GM23338 (cell line): ENCODE measurements at regions not wholly inside any gene's neighbourhood (a gene's known extent, or its start where the extent isn't known, plus 50 kb on each side); places are given as distances from the start of the nearest gene placed in this dataset.

Experiments
- ATAC-seq: fragments of 200-7000 bp; cut with Tn5 transposase; 3 replicates; pipeline ENCODE4 v1.9.1; 2020
- DNase-seq: peaks from one replicate; pipeline ENCODE4 v3.0.0-alpha.2; 2015; ENCODE audit warnings: low spot score
- H2AFZ ChIP-seq: fragments of 200-600 bp; sonication (generic); 2 replicates; pipeline ENCODE4 v1.8.0; 2016; ENCODE audit warnings: antibody characterized with exemption, mild to moderate bottlenecking, moderate library complexity
- H3F3A ChIP-seq: fragments of 200-600 bp; sonication (generic); replicated peaks from 2 replicates; pipeline ENCODE4 v1.8.0; 2017; ENCODE audit warnings: antibody characterized with exemption, mixed run types, low read depth
- H3K27ac ChIP-seq: fragments of 200-600 bp; sonication (generic); 2 replicates; pipeline ENCODE4 v1.6.1; 2016; ENCODE audit warnings: low read depth
- H3K27me3 ChIP-seq: fragments of 200-600 bp; sonication (generic); 2 replicates; pipeline ENCODE4 v1.8.0; 2016; ENCODE audit warnings: mild to moderate bottlenecking, mixed run types, moderate library complexity; ENCODE audit not compliant: insufficient read depth
- H3K36me3 ChIP-seq: fragments of 200-600 bp; sonication (generic); 2 replicates; pipeline ENCODE4 v1.8.0; 2016; ENCODE audit warnings: mild to moderate bottlenecking; ENCODE audit not compliant: insufficient read depth
- H3K4me1 ChIP-seq: fragments of 200-600 bp; sonication (generic); 2 replicates; pipeline ENCODE4 v1.8.0; 2016; ENCODE audit warnings: mild to moderate bottlenecking, moderate library complexity; ENCODE audit not compliant: insufficient read depth
- H3K4me2 ChIP-seq: fragments of 200-600 bp; sonication (generic); 2 replicates; pipeline ENCODE4 v1.7.1; 2017; ENCODE audit warnings: mixed run types
- H3K4me3 ChIP-seq: fragments of 200-600 bp; sonication (generic); 2 replicates; pipeline ENCODE4 v1.6.1; 2016; ENCODE audit warnings: mixed run types
- H3K79me2 ChIP-seq: fragments of 200-600 bp; sonication (generic); replicated peaks from 2 replicates; pipeline ENCODE4 v1.8.0; 2017; ENCODE audit warnings: mild to moderate bottlenecking; ENCODE audit not compliant: insufficient read depth
- H3K9me2 ChIP-seq: fragments of 200-600 bp; sonication (generic); 2 replicates; pipeline ENCODE4 v1.8.0; 2017; ENCODE audit not compliant: insufficient read depth
- H4K20me1 ChIP-seq: fragments of 200-600 bp; sonication (generic); replicated peaks from 2 replicates; pipeline ENCODE4 v1.8.0; 2017; ENCODE audit warnings: mild to moderate bottlenecking; ENCODE audit not compliant: insufficient read depth
- H3K27ac Mint-ChIP-seq: 2 replicates; pipeline ENCODE4 v1.8.0; 2020; ENCODE audit warnings: inconsistent platforms, mild to moderate bottlenecking, moderate library complexity, mixed read lengths
- H3K27me3 Mint-ChIP-seq: 3 replicates; pipeline ENCODE4 v1.8.0; 2022; ENCODE audit warnings: low read depth, mild to moderate bottlenecking, moderate library complexity, mixed read lengths, inconsistent platforms; ENCODE audit not compliant: insufficient read depth, poor library complexity
- H3K36me3 Mint-ChIP-seq: 3 replicates; pipeline ENCODE4 v1.8.0; 2021; ENCODE audit warnings: low read depth, mild to moderate bottlenecking, inconsistent platforms, moderate library complexity, mixed read lengths
- H3K4me1 Mint-ChIP-seq: 3 replicates; pipeline ENCODE4 v1.8.0; 2020; ENCODE audit warnings: mild to moderate bottlenecking, inconsistent platforms, mixed read lengths
- H3K4me3 Mint-ChIP-seq: 3 replicates; pipeline ENCODE4 v1.8.0; 2021; ENCODE audit warnings: moderate library complexity, mild to moderate bottlenecking, inconsistent platforms, mixed read lengths
- H3K9me3 Mint-ChIP-seq: 3 replicates; pipeline ENCODE4 v1.8.0; 2020; ENCODE audit warnings: moderate library complexity, mild to moderate bottlenecking, inconsistent platforms, mixed read lengths
- CREB1 ChIP-seq: fragments of 250-450 bp; sonication (Bioruptor Pico); IDR thresholded peaks from 2 replicates; pipeline ENCODE4 v1.5.0; 2020; ENCODE audit warnings: low read depth, mild to moderate bottlenecking, moderate library complexity
- EZH2 ChIP-seq: fragments of 200-600 bp; sonication (generic); IDR thresholded peaks from one replicate; pipeline ENCODE4 v1.8.0; 2017; ENCODE audit warnings: antibody characterized with exemption, mild to moderate bottlenecking, low read depth; ENCODE audit not compliant: unreplicated experiment
- EZH2phosphoT487 ChIP-seq: fragments of 200-600 bp; sonication (generic); IDR thresholded peaks from one replicate; pipeline ENCODE4 v1.8.1; 2018; ENCODE audit warnings: antibody characterized with exemption; ENCODE audit not compliant: unreplicated experiment
- JUNB ChIP-seq: IDR thresholded peaks from one replicate; pipeline ENCODE4 v1.6.1; 2016; ENCODE audit warnings: antibody characterized with exemption; ENCODE audit not compliant: unreplicated experiment
- NANOG ChIP-seq: IDR thresholded peaks from 2 replicates; pipeline ENCODE4 v1.6.1; 2016; ENCODE audit warnings: antibody characterized with exemption, borderline replicate concordance
- POLR2AphosphoS5 ChIP-seq: IDR thresholded peaks from 2 replicates; pipeline ENCODE4 v1.6.1; 2016; ENCODE audit warnings: antibody characterized with exemption, low read depth
- ZNF114 ChIP-seq: fragments of 250-450 bp; sonication (Bioruptor Pico); IDR thresholded peaks from 2 replicates; pipeline ENCODE4 v1.5.0; 2020; ENCODE audit warnings: mild to moderate bottlenecking, moderate library complexity
- ZNF331 ChIP-seq: fragments of 250-450 bp; sonication (Bioruptor Pico); IDR thresholded peaks from 2 replicates; pipeline ENCODE4 v1.5.0; 2020; ENCODE audit warnings: low read depth, mild to moderate bottlenecking, moderate library complexity
- TF ChIP-seq, protein P1 (sequence below): IDR thresholded peaks from 2 replicates; pipeline ENCODE4 v1.6.1; 2016; ENCODE audit warnings: antibody characterized with exemption
- TF ChIP-seq, protein P2 (sequence below), 2 experiments: fragments of 200-600 bp in 1 of 2; sonication (generic) in 1 of 2; conservative IDR thresholded peaks; 2 replicates each; pipeline versions ENCODE4 v1.5.1 to v1.6.1; 2016 to 2017; ENCODE audit warnings: antibody characterized with exemption in 2 of 2, low read depth in 2 of 2, mild to moderate bottlenecking in 2 of 2, moderate library complexity in 1 of 2
- TF ChIP-seq, protein P3 (sequence below): IDR thresholded peaks from one replicate; pipeline ENCODE4 v1.6.1; 2018; ENCODE audit warnings: antibody characterized with exemption; ENCODE audit not compliant: unreplicated experiment

DNA sequence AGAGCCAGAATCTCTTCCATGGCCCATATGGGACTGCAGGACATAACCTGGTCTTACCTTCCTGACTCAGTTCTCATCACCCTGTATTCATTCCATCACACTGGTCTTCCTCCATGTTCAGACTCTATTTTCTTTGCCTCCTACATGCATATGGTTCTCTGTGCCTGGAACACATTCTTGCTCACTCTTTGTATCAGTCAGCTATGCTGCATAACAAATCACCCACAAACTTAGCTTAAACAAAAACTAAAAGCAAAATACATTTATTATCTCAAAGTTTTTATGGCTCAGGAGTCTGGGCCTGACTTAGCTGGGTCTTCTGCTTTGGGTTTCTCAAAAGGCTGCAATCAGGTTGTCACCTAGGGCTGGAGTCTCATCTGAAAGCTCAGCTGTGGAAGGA, 712.6 kb upstream of the TBX3 start:
- Histone ChIP-seq H3K9me2 (0 out of 2 replicates have a peak, but pooled peaks cover 5% of the 10 kb centered on the region), H3F3A (no peaks in the 10 kb centered on the region), H3K27me3 (no peaks in the 10 kb centered on the region), H3K36me3 (no peaks in the 10 kb centered on the region; the same call in 1 of the 2 replicates), H3K79me2 (no peaks in the 10 kb centered on the region), H4K20me1 (no peaks in the 10 kb centered on the region), H3K27ac (no peak overlapping the region), H3K4me3 (no peak overlapping the region), H3K4me2 (no peak overlapping the region), H2AFZ (no peak overlapping the region), H3K4me1 (no peaks in the 10 kb centered on the region)
- H3K4me1 Mint-ChIP-seq: peaks cover 7% of the 10 kb centered on the region
- no peak overlapping the region for H3K27ac Mint-ChIP-seq
- no peak overlapping the region for H3K4me3 Mint-ChIP-seq
- peaks cover 17% of the 10 kb centered on the region; the same call in 2 of the 3 replicates for H3K9me3 Mint-ChIP-seq
- DNase-seq (no peak), ATAC-seq (no peak)
- H3K27me3 Mint-ChIP-seq: no peaks in the 10 kb centered on the region
- peaks cover 2% of the 10 kb centered on the region; the same call in 1 of the 3 replicates for H3K36me3 Mint-ChIP-seq
- TF ChIP-seq EZH2 (no peak), CREB1 (CRISPR knock-in tag) (no peak), POLR2AphosphoS5 (no peak)
- TF ChIP-seq, protein P1, sequence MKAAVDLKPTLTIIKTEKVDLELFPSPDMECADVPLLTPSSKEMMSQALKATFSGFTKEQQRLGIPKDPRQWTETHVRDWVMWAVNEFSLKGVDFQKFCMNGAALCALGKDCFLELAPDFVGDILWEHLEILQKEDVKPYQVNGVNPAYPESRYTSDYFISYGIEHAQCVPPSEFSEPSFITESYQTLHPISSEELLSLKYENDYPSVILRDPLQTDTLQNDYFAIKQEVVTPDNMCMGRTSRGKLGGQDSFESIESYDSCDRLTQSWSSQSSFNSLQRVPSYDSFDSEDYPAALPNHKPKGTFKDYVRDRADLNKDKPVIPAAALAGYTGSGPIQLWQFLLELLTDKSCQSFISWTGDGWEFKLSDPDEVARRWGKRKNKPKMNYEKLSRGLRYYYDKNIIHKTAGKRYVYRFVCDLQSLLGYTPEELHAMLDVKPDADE: no peak
- TF ChIP-seq, protein P2, sequence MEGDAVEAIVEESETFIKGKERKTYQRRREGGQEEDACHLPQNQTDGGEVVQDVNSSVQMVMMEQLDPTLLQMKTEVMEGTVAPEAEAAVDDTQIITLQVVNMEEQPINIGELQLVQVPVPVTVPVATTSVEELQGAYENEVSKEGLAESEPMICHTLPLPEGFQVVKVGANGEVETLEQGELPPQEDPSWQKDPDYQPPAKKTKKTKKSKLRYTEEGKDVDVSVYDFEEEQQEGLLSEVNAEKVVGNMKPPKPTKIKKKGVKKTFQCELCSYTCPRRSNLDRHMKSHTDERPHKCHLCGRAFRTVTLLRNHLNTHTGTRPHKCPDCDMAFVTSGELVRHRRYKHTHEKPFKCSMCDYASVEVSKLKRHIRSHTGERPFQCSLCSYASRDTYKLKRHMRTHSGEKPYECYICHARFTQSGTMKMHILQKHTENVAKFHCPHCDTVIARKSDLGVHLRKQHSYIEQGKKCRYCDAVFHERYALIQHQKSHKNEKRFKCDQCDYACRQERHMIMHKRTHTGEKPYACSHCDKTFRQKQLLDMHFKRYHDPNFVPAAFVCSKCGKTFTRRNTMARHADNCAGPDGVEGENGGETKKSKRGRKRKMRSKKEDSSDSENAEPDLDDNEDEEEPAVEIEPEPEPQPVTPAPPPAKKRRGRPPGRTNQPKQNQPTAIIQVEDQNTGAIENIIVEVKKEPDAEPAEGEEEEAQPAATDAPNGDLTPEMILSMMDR (conservative IDR thresholded peaks at IDR 0.05; ENCODE audit: low read depth in 2 of 2): no peak

DNA sequence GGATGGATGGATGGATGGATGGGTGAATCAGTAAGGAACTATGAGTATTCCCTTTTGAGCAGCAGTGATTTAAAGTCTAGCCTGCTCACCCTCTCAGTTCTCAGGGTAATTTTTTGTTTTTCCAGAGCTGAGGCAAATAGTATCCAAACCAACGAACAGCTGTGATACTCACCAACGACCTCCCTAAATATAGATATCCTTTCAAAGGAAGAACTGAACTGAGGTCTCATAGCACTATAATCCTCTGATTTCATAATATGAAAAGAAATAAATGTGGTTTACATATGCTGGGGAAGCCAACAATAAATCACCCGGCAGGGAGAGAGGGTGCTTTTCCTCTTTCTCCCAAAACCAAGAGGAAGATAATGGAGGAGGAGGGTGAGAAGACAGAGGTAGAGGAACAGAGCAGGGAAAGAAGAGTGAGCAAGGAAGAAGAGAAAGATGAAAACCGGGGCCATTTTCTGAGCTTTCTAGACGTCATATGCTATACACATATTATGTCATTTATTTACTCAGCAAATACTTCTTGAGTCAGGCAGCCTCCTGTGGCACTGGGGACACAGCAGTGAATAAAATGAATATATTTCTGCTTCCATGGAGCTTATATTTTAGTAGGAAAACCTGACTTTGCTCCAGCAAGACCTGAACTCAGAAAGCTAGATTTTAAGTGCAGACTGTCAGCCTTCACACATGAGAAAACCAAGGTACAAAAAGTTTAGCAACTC, 710.7 kb upstream of the TBX3 start:
- Histone ChIP-seq H3K9me2 (0 out of 2 replicates have a peak, but pooled peaks cover 5% of the 10 kb centered on the region), H3K27me3 (no peaks in the 10 kb centered on the region), H3K36me3 (no peaks in the 10 kb centered on the region; the same call in 1 of the 2 replicates), H3K79me2 (no peaks in the 10 kb centered on the region), H4K20me1 (no peaks in the 10 kb centered on the region), H3K27ac (no peak overlapping the region), H3F3A (no peaks in the 10 kb centered on the region), H2AFZ (no peak overlapping the region), H3K4me3 (no peak overlapping the region), H3K4me2 (no peak overlapping the region), H3K4me1 (no peaks in the 10 kb centered on the region)
- H3K27ac Mint-ChIP-seq: no peak overlapping the region
- peaks cover 7% of the 10 kb centered on the region for H3K4me1 Mint-ChIP-seq
- ATAC-seq (no peak), DNase-seq (no peak)
- H3K27me3 Mint-ChIP-seq: no peaks in the 10 kb centered on the region
- H3K4me3 Mint-ChIP-seq: no peak overlapping the region
- peaks cover 17% of the 10 kb centered on the region; the same call in 2 of the 3 replicates for H3K9me3 Mint-ChIP-seq
- peaks cover 2% of the 10 kb centered on the region; the same call in 2 of the 3 replicates for H3K36me3 Mint-ChIP-seq
- TF ChIP-seq, protein P3, sequence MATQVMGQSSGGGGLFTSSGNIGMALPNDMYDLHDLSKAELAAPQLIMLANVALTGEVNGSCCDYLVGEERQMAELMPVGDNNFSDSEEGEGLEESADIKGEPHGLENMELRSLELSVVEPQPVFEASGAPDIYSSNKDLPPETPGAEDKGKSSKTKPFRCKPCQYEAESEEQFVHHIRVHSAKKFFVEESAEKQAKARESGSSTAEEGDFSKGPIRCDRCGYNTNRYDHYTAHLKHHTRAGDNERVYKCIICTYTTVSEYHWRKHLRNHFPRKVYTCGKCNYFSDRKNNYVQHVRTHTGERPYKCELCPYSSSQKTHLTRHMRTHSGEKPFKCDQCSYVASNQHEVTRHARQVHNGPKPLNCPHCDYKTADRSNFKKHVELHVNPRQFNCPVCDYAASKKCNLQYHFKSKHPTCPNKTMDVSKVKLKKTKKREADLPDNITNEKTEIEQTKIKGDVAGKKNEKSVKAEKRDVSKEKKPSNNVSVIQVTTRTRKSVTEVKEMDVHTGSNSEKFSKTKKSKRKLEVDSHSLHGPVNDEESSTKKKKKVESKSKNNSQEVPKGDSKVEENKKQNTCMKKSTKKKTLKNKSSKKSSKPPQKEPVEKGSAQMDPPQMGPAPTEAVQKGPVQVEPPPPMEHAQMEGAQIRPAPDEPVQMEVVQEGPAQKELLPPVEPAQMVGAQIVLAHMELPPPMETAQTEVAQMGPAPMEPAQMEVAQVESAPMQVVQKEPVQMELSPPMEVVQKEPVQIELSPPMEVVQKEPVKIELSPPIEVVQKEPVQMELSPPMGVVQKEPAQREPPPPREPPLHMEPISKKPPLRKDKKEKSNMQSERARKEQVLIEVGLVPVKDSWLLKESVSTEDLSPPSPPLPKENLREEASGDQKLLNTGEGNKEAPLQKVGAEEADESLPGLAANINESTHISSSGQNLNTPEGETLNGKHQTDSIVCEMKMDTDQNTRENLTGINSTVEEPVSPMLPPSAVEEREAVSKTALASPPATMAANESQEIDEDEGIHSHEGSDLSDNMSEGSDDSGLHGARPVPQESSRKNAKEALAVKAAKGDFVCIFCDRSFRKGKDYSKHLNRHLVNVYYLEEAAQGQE: no peak
- TF ChIP-seq CREB1 (CRISPR knock-in tag): no peak
- TF ChIP-seq ZNF331 (CRISPR knock-in tag): no peak
- no peak for TF ChIP-seq JUNB
- no peak for TF ChIP-seq ZNF114 (CRISPR knock-in tag)
- TF ChIP-seq, protein P2 (conservative IDR thresholded peaks at IDR 0.05; ENCODE audit: low read depth in 2 of 2): no peak
- TF ChIP-seq EZH2: no peak
- no peak for TF ChIP-seq EZH2phosphoT487
- no peak for TF ChIP-seq NANOG
